SK-N-SH treated with all-trans-retinoic acid at 6 μM for 48 hours (cell line): ENCODE measurements at regions not wholly inside any gene's neighbourhood (a gene's known extent, or its start where the extent isn't known, plus 50 kb on each side); places are given as distances from the start of the nearest gene placed in this dataset.

Experiments
- ARNTL ChIP-seq: fragments of 450-650 bp; formaldehyde crosslinking; IDR thresholded peaks from 2 replicates; pipeline ENCODE4 v1.5.0; 2020; ENCODE audit warnings: low read depth, mild to moderate bottlenecking, moderate library complexity, borderline replicate concordance
- CREB5 ChIP-seq: fragments of 250-450 bp; sonication (Bioruptor Pico); IDR thresholded peaks from 2 replicates; pipeline ENCODE4 v1.5.1; 2020; ENCODE audit warnings: low read depth, mild to moderate bottlenecking, moderate library complexity
- GLIS3 ChIP-seq: fragments of 250-450 bp; sonication (Bioruptor Pico); IDR thresholded peaks from 2 replicates; pipeline ENCODE4 v1.5.0; 2020; ENCODE audit warnings: mild to moderate bottlenecking, moderate library complexity
- PPARA ChIP-seq: fragments of 250-450 bp; sonication (Bioruptor Pico); IDR thresholded peaks from 2 replicates; pipeline ENCODE4 v1.5.0; 2020; ENCODE audit warnings: mild to moderate bottlenecking, borderline replicate concordance
- RARB ChIP-seq: fragments of 250-450 bp; sonication (Bioruptor Pico); IDR thresholded peaks from 2 replicates; pipeline ENCODE4 v1.8.0; 2021; ENCODE audit warnings: mild to moderate bottlenecking, moderate library complexity
- TSHZ2 ChIP-seq: fragments of 250-450 bp; sonication (Bioruptor Pico); IDR thresholded peaks from 2 replicates; pipeline ENCODE4 v1.5.0; 2020; ENCODE audit warnings: mild to moderate bottlenecking, moderate library complexity
- ZFP3 ChIP-seq: fragments of 250-450 bp; sonication (Bioruptor Pico); IDR thresholded peaks from 2 replicates; pipeline ENCODE4 v1.5.0; 2020; ENCODE audit warnings: mild to moderate bottlenecking, moderate library complexity
- ZNF565 ChIP-seq: fragments of 450-650 bp; formaldehyde crosslinking; conservative IDR thresholded peaks from 2 replicates; pipeline ENCODE4 v1.5.0; 2020; ENCODE audit warnings: low read depth, mild to moderate bottlenecking, moderate library complexity
- ZNF70 ChIP-seq: fragments of 450-650 bp; formaldehyde crosslinking; IDR thresholded peaks from 2 replicates; pipeline ENCODE4 v1.5.0; 2020; ENCODE audit warnings: mild to moderate bottlenecking, moderate library complexity
- ZNF8 ChIP-seq: fragments of 450-650 bp; formaldehyde crosslinking; IDR thresholded peaks from 2 replicates; pipeline ENCODE4 v1.5.0; 2020; ENCODE audit warnings: mild to moderate bottlenecking, moderate library complexity
- TF ChIP-seq, protein P1 (sequence below): fragments of 250-450 bp; sonication (Bioruptor Pico); IDR thresholded peaks from 2 replicates; pipeline ENCODE4 v1.8.0; 2020; ENCODE audit warnings: mild to moderate bottlenecking, moderate library complexity, borderline replicate concordance
- TF ChIP-seq, protein P2 (sequence below): fragments of 250-450 bp; sonication (Bioruptor Pico); IDR thresholded peaks from 2 replicates; pipeline ENCODE4 v1.8.0; 2021; ENCODE audit warnings: low read depth, mild to moderate bottlenecking, moderate library complexity, borderline replicate concordance

- TF ChIP-seq PPARA (no peak), CREB5 (no peak), ZNF8 (CRISPR knock-in tag) (no peak), ZNF565 (CRISPR knock-in tag) (no peak), GLIS3 (CRISPR knock-in tag) (no peak), ZFP3 (CRISPR knock-in tag) (no peak), RARB (CRISPR knock-in tag) (no peak), TSHZ2 (CRISPR knock-in tag) (no peak), ZNF70 (CRISPR knock-in tag) (no peak), ARNTL (CRISPR knock-in tag) (no peak)
- TF ChIP-seq, protein P1, sequence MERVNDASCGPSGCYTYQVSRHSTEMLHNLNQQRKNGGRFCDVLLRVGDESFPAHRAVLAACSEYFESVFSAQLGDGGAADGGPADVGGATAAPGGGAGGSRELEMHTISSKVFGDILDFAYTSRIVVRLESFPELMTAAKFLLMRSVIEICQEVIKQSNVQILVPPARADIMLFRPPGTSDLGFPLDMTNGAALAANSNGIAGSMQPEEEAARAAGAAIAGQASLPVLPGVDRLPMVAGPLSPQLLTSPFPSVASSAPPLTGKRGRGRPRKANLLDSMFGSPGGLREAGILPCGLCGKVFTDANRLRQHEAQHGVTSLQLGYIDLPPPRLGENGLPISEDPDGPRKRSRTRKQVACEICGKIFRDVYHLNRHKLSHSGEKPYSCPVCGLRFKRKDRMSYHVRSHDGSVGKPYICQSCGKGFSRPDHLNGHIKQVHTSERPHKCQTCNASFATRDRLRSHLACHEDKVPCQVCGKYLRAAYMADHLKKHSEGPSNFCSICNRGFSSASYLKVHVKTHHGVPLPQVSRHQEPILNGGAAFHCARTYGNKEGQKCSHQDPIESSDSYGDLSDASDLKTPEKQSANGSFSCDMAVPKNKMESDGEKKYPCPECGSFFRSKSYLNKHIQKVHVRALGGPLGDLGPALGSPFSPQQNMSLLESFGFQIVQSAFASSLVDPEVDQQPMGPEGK: no peak
- TF ChIP-seq, protein P2, sequence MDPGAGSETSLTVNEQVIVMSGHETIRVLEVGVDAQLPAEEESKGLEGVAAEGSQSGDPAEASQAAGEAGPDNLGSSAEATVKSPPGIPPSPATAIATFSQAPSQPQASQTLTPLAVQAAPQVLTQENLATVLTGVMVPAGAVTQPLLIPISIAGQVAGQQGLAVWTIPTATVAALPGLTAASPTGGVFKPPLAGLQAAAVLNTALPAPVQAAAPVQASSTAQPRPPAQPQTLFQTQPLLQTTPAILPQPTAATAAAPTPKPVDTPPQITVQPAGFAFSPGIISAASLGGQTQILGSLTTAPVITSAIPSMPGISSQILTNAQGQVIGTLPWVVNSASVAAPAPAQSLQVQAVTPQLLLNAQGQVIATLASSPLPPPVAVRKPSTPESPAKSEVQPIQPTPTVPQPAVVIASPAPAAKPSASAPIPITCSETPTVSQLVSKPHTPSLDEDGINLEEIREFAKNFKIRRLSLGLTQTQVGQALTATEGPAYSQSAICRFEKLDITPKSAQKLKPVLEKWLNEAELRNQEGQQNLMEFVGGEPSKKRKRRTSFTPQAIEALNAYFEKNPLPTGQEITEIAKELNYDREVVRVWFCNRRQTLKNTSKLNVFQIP (CRISPR knock-in tag): no peak
Measured at GRCh38 chr14:73796893-73797542, 54.6 kb upstream of the PTGR2 start.
